Stimulated activated naive CD4-positive, alpha-beta T cell treated with Interleukin-2 at 50 U/mL for 16 hours (primary cell): ENCODE measurements at regions not wholly inside any gene's neighbourhood (a gene's known extent, or its start where the extent isn't known, plus 50 kb on each side); places are given as distances from the start of the nearest gene placed in this dataset.

Experiments
- DNase-seq: peaks from one replicate; lab custom pipeline; 2025; lab: John Stamatoyannopoulos, UW

DNA sequence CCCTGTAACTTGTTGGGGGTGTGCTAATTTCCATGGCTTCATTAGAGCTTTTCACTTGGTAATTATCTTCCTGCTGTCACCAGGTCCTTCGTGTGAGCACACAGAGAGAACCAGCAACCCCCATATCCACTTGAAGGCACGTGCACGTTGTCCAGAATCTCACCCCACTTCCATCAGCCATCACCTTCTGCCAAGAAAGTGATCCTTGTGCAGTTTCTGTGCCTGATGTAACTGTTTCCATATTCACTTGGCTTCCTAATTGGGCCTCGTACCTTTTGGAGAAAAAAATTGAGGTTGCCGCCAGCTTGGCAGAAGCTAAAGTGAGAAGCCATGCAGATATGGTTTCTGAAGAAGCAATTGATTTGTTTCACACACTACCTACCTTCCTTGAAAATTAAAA, 153.7 kb upstream of the TSHZ2 start:
- no peak for DNase-seq

DNA sequence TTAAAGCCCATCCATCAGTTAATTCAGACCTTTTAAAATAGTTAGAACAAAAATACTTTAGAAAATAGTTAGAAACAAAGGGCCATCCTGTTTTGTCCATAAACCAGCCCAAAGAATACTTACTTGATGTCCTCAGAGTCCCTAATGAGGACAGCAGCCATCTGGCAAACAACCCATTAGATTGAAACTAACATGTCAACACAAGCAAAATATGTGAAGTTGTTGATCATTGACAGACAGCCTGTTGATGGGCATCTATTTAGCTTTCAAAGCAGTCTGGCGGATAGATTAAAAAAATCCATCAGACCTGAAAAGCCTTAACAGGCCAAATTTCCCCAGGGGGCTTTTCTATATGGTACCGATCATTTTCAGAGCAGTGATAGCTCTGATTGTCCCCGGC, 154.2 kb upstream of the TSHZ2 start:
- DNase-seq: no peak

GRCh38 chr20:52817511-52817910, 154.6 kb upstream of the TSHZ2 start:
- no peak for DNase-seq

GRCh38 chr20:52814371-52814770, 157.8 kb upstream of the TSHZ2 start:
- no peak for DNase-seq

DNA sequence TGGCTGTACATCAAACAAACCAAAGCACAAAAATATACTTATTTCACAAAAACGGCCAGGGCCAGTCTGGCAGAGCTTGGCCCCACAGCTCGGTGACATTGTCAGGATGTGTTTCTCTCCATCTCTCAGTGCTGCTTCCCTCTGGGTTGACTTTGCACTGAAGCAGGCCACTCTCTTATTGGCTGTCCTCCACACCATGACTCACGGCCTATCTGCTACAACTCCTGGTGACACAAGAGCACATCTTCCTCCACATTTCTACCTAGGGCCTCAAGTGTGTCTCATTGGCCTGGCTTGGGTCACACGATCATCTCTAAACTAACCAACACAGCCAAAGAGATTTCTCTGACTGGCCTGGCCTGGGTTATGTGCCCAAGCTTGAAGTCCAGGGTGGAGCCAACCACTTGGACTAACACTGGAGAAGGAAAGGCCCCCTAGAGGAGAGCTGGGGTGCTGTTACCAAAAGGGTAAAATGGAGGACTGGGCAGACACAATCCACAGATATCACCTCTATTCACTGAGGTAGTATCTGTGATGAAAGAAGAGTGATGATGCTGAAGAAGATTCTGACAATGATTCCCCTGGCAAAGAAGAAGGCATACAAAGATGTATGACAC, 159.8 kb upstream of the TSHZ2 start:
- no peak for DNase-seq

DNA sequence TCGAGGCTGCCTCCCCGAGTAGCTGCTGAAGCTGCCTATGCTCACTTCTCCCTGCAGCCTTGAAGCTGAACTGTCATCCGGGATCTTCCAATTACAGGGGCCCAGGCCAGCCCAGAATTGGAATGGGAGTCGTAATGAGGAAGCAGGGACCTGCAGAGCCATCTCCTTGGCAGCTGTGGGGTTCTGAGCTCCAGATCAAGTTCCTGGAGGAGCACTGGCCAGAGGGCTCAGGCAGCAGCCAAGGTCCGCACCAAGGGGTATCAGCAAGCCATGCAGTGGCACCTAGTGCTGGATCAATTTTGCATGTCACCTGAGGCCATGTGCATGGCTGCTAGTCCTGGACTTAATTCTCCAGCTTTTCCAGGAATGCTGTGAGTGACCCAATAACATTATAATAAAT, 163.2 kb upstream of the TSHZ2 start:
- DNase-seq: no peak

- DNase-seq: no peak
Observed at GRCh38 chr20:52806918-52807317, 165.2 kb upstream of the TSHZ2 start.

DNA sequence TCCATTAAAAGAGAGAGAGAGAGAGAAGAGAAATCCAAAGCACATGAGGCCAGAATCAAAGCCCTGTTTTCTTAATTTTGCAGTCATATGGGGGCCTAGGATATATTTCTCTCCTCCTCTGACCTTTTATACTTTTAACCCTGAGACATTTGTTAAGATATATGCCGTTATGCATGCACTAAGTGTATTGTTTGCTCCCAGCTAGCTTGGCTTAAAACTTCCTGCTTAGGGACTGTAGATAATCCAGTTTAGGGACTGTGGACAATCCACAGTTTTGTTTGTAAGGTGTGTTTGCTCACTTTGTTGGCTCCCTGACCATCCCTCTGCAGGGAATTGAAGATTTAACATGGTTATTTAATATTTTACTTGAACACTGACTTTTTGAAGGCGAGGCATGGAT, 166.3 kb upstream of the TSHZ2 start:
- no peak for DNase-seq

GRCh38 chr20:52805296-52805571, 166.9 kb upstream of the TSHZ2 start:
- DNase-seq: no peak

- no peak for DNase-seq
Observed at GRCh38 chr20:52804497-52805295, 167.5 kb upstream of the TSHZ2 start.

DNA sequence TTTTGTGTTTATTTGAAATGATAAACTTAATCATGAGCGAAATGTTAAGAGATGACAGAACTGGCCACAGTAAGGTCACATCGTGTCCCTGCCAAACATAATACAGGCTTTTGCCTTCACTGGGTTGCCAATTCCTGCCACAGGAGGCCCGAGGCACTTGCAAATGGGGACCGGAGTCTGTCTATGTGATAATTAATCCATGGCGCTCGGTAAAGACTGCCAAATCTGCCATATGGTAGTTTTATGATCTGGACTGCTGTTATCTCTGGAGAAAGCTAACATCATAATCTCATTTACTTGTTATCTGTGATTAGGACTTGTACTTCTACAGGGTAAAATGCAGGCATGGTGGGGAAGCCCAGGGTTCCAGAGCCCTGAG, 170.5 kb upstream of the TSHZ2 start:
- no peak for DNase-seq

GRCh38 chr20:52800734-52801627, 171.2 kb upstream of the TSHZ2 start:
- no peak for DNase-seq

DNA sequence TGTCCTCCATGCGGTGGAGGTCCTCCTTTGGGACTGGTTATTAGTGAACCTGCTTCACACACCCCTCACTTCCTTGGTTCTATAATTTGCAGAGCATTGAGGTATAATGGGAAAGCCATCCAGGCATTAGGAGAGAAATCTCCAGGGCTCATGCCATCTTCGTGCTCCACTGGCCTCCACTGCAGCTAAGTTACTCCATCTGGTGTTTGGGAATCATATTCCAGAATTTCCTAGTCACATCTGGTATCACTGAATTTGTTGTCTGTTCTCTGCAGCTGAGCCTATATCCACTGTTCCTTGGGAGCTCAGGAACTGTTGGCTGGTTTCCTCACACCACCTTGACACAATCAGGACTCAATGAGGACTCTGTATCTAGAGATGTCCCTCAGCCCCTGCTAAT, 173.0 kb upstream of the TSHZ2 start:
- no peak for DNase-seq

DNA sequence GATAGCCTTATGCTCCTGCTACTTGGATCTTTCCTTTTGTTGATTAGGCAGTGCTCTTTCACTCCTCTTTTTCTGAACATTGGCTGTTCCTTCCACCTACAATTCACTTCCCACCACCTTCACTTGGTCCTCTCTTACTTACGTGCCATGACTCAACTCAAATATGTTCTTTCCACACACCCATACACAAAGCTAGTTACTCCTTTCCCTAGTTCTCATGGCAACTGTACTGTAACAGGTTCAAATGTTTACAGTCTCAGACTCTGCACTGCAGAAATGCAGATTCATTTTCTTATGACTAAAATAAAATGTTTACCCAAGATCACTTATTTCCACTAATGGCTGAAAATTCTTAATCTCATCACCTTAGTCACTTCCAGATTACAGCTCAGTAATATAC, 174.0 kb upstream of the TSHZ2 start:
- no peak for DNase-seq

DNA sequence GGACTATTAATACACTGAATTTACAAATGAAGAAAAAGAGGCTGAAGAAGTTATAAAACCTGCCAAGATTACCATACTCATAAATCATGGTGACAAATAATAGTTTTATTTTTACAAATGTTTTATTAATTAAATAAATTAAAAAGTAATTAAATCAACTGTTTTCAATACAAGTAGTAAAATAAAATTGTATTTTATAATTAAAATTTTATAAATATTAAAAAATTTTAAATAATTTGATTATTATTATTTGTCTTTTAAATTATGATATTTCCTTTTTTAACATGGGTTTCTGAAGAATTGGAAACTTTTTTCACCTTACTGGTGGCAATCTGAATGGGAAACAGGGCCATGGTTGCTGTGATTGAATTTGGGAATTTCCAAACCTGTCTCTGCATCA, 177.3 kb upstream of the TSHZ2 start:
- no peak for DNase-seq

GRCh38 chr20:52793339-52793963, 178.7 kb upstream of the TSHZ2 start:
- DNase-seq: no peak

- no peak for DNase-seq
Observed at GRCh38 chr20:52791091-52791490, 181.1 kb upstream of the TSHZ2 start.

GRCh38 chr20:52789716-52790115, 182.4 kb upstream of the TSHZ2 start:
- DNase-seq: no peak

- DNase-seq: no peak
Observed at GRCh38 chr20:52787962-52788361, 184.2 kb upstream of the TSHZ2 start.

- DNase-seq: no peak
Observed at GRCh38 chr20:52787216-52787615, 184.9 kb upstream of the TSHZ2 start.

- no peak for DNase-seq
Observed at GRCh38 chr20:52785679-52786078, 186.5 kb upstream of the TSHZ2 start.

DNA sequence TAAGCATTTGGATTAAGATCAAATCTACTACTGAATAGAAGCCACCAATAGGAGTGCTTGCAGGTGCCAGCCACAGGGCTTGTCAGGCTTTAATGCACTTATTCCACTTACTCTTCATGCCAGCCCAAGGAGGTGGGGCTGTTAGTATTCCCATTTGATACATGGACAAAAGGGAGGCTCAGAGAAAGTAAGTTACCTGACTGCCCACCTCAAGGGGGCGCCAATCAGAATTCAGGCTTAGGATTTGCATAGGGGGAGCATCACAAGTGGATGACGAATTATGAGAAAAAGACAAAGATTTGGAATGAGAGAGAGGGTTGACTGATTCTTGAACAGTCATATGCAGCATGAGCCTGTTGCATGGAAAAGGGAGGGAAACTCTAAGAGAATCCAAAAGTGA, 188.4 kb upstream of the TSHZ2 start:
- DNase-seq: peak; percentile 2

DNA sequence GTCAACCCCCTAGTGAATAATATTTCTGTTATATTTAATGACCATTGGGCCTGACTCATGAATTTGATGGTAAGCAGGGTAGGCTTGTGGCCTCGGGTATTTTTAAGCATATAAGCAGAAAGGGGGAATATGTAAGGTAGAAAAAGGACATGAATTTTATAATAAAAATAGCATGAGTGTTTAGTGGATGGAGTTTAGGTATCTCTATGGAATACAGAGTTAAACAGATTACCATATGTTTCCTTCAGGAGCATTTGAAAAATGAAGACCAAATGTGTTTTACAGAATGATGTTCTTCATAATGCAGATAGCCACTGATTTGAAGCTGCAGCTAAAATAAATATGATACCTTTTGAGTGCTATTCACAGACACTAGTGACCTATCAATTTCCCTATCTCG, 191.7 kb upstream of the TSHZ2 start:
- DNase-seq: no peak
